ENCODE measurements at regions not wholly inside any gene's neighbourhood (a gene's known extent, or its start where the extent isn't known, plus 50 kb on each side); places are given as distances from the start of the nearest gene placed in this dataset.
"Not testable (repeated sequence)": the region's sequence is repeated elsewhere in the genome, so short reads cannot be mapped to it uniquely, and the experiment has no call there.

DNA sequence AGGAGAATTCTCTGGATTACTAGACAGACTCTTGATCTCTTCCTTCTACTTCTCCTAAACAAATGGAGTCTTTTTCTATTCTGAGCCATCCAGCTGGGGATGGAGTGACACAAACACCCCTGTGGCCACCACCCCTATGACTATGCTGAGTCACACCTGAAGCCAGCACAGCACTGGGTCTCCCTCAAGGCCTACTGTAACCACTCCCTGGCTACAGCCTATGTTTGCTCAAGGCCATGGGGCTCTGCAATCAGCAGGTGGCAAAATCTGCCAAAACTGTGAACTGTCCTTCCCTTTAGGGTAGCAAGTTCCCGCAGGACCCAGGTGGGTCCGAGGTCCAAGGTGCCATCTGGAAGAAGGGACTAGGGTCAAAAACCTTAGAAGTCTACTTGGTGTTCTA is 132.3 kb downstream of the TINAG start:
- no peak for DNase-seq

- no peak for DNase-seq
Observed at GRCh38 chr6:54441020-54441419, 132.8 kb downstream of the TINAG start.

DNA sequence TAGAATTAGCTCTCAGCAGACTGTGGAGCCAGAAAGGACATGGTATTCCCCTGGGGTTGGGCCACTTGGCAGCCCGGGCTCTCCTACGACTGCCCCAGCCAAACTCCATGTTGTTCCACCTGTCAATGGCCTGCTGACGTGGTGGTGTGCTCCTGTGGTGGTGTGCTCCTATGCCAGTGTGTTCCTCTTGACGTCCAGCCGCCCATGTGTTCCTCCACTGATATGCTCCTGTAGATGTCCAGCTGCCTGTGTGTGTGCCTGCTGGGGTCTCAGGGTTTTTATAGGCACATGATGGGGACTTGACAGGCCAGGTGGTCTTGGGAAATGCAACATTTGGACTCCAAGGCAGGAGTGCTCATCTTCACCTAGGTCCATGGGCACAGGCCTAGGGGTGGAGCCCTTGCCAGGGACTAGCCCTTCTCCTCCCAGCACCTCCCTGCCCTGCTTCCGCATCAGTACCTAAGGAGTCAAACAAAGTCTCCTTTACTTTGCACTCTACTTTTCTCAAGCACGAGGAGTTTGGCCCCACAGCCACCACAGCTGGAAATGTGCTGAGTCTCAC is 133.5 kb downstream of the TINAG start:
- no peak for DNase-seq

- DNase-seq = no peak
Observed at GRCh38 chr6:54445207-54445606, 137.0 kb downstream of the TINAG start.

DNA sequence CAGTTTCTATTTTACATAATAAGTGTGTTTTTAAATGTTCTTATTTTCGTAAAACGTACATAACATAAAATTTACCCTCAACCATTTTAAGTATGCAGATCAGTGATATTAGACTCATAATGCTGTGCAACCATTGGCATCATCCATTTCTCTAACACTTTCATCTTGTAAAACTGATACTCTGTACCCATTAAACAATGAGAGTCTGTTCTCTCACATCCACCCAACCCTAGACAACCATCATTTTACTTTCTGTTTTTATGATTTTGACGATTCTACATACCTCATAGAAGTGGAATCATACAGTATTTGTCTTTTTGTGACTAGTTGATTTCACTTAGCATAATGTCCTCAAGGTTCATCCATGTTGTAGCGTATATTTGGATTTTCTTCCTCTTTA is 140.4 kb downstream of the TINAG start:
- no peak for DNase-seq

DNA sequence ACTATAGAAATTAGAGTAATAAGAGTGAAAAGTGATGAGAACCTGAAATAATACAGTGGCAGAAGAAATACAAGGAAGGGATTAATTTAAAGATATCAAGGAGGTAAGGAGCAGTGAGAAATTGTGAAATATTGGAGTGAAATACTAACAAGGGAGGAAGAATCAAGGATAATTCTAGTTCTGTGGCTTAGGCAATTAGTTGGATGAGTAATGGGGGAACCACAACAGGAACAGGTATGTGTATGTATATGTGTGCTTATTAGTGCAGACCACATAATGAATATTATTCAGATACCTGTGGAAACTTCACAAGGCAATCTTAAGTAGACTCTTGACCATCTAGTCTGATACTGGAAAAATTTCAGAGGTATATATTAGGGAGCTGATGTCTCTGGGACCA is 143.3 kb downstream of the TINAG start:
- DNase-seq = no peak

GRCh38 chr6:54463354-54464024 is 155.2 kb downstream of the TINAG start:
- no peak for DNase-seq

- DNase-seq = no peak
Observed at GRCh38 chr6:54465649-54466300, 157.5 kb downstream of the TINAG start.

- no peak for DNase-seq
Observed at GRCh38 chr6:54467384-54467783, 159.1 kb downstream of the TINAG start.

DNA sequence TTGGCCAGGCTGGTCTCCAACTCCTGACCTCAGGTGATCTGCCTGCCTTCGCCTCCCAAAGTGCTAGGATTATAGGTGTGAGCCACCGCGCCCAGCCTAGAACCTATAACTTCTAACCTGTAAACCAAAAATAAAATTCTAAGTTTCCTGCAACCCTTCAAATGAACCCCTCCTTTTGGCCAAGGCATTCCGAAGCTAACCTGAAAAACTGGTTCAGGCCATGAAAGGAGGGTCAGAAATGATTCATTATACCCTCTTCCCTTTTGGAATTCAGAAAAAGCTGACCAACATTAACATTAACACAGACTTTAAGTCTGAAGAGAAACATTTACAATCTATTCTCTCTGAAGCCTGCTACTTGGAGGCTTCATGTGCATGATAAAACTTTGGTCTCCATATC is 165.1 kb downstream of the TINAG start:
- DNase-seq = no peak

- no peak for DNase-seq
Observed at GRCh38 chr6:54474898-54475297, 166.7 kb downstream of the TINAG start.

- no peak for DNase-seq
Observed at GRCh38 chr6:54481091-54481490, 172.8 kb downstream of the TINAG start.

DNA sequence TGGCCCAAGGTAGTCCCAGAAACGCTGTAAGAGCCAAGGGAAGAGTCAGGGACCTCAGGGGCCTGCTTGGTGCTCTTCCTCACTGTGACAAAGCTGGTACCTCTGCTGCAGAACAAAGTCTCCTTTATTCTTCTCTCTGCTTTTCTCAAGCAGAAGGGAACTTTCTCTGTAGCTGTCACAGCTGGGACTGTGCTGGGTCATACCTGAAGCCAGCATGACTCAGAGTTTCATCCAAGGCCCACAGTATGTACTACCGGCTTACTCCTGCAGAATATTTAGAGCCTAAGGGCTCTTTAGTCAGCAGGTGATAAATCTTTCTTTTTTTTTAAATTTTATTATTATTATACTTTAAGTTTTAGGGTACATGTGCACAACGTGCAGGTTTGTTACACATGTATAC is 183.2 kb downstream of the TINAG start:
- DNase-seq = no peak

GRCh38 chr6:54493138-54493537 is 184.9 kb downstream of the TINAG start:
- DNase-seq = no peak

GRCh38 chr6:54503144-54503543 is 194.9 kb downstream of the TINAG start:
- no peak for DNase-seq

DNA sequence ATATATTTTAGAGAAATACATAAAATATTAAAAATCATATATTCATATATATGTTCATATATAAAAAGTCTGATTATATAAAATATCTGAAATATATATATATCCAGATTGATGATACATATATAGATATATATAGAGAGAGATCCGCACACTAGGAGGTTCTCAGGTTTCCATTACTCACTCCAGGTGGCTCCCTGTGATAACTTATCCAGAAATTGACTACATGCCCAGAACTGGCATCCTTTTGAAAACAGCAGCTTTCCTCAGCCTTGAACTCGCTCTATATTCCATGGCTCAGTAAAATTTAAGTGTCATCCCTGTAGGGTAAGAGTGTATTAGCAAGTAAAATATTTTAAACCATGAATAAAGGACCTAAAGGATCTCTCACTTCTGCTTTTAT is 206.8 kb downstream of the TINAG start:
- DNase-seq = no peak

DNA sequence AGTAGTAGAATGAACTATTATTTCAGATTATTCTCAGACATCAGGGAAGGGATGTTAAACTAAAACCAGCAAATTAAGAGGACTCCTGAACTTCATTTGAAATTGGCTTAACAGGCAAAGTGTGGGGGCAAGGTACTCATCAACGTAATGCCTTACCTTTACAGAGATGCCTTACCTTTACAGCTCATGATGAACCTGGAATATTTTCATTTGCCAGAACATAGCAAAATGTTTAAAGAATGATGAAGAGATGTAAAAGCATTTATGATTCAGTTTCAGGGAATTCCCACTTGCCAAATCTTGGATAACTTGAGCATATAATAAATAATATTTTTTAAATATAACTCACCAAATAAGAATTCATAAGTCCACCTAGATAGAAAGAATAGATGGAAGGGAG is 207.5 kb downstream of the TINAG start:
- DNase-seq = no peak

DNA sequence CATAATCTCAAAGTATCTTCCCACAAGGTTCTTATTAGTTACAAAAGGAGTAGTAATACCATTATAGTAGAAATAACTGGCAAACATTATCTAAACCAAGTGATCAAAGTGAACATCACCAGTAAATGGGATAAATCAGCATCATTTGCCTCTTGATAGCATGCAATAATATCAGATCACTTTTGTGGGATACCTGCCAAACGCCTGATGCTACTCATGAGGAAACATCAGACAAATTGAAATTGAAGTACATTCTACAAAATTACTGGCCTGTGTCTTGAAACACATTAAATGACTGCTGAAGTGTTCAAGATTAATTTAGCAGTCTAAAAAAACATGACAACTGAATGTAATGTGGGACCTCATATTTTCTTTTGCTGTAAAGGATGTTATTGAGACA is 208.1 kb downstream of the TINAG start:
- no peak for DNase-seq

DNA sequence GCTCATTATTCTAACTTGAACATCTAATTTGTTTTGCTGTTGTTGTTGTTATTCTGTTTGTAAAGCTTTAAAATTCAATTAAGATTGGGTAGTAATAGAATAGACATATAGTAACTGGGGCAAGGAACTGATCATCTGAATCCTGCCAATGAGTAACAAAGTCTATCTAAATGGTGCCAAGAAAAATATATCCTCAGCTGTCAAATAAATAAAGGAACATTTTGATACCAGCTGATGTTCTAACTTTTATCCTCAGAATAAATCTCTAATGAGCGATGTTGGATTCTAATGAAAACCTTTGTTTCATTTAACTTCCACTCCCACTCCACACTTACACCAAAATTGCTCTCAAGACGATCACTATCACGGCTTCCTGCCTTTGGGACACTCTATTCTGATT is 210.9 kb downstream of the TINAG start:
- no peak for DNase-seq

- no peak for DNase-seq
Observed at GRCh38 chr6:54525731-54526130, 217.5 kb downstream of the TINAG start.

DNA sequence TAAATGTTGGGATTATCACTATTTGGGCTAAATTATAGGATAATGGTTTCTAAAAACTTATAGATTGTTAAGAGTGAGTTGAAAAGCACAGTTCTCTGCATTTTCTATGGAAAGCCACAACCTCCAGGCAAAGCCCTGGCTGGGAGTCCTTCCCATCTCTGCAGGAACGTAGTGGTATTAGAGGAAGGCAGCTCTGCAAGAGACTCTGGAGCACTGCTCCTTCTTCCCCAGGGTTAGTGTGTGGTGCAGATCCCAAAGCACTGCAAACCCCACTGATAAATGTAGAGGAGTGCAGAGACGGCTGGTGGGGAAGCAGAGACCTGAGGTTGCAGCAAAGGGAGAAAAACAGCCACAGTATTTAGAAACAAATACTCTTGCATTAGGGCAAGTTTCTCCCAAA is 225.3 kb downstream of the TINAG start:
- no peak for DNase-seq

- DNase-seq = no peak
Observed at GRCh38 chr6:54535568-54535967, 227.3 kb downstream of the TINAG start.

GRCh38 chr6:54541541-54541940 is 233.3 kb downstream of the TINAG start:
- DNase-seq = no peak

- no peak for DNase-seq
Observed at GRCh38 chr6:54559136-54559535, 250.9 kb downstream of the TINAG start.

GRCh38 chr6:54564188-54564587 is 255.9 kb downstream of the TINAG start:
- DNase-seq = not testable (repeated sequence)

Measured in hematopoietic multipotent progenitor cell treated with erythropoietin and hydrocortisone succinate and interleukin-3 and kit ligand, for 4 days (in vitro differentiated cells).